ENCODE measurements at regions not wholly inside any gene's neighbourhood (a gene's known extent, or its start where the extent isn't known, plus 50 kb on each side); places are given as distances from the start of the nearest gene placed in this dataset.

- H3K9me3 Mint-ChIP-seq (ENCODE audit: insufficient read depth): no peaks in the 10 kb centered on the region
- H3K27me3 Mint-ChIP-seq: peaks cover 3% of the 10 kb centered on the region
- TF ChIP-seq EZH2 (IDR thresholded peaks at IDR 0.05; ENCODE audit: borderline replicate concordance, insufficient read depth, low read depth, low read length, poor library complexity, severe bottlenecking): no peak
- no peak for TF ChIP-seq CTCF (IDR thresholded peaks at IDR 0.05)
- H3K9me3 ChIP-seq (ENCODE audit: control extremely low read depth in 1 of 3, control insufficient read depth in 2 of 3, insufficient read depth in 1 of 3, low read length in 2 of 3): no peaks in the 10 kb centered on the region
- no peak overlapping the region for H2AFZ ChIP-seq (ENCODE audit: insufficient read depth, low read depth, low read length, poor library complexity, severe bottlenecking)
- no peaks in the 10 kb centered on the region for H3K27me3 ChIP-seq (replicated peaks in 1 of 4; ENCODE audit: control extremely low read depth in 1 of 4, control insufficient read depth in 3 of 4, insufficient read depth in 4 of 4, low read length in 3 of 4)
- ChIA-PET CTCF (no interaction called here), POLR2A (no interaction called here)
- H3K4me2 ChIP-seq (replicated peaks; ENCODE audit: low read depth, low read length, poor library complexity, severe bottlenecking): no peak overlapping the region
- H3K27ac ChIP-seq (ENCODE audit: low read length in 2 of 2): no peak overlapping the region
- ATAC-seq (ENCODE audit: low read depth) (no peak), DNase-seq (no peak)
- intact Hi-C loops (cut with micrococcal nuclease): no loop called here
- H3K4me1 Mint-ChIP-seq: no peaks in the 10 kb centered on the region
- H3K79me2 ChIP-seq (ENCODE audit: control insufficient read depth, insufficient read depth, low read length): no peaks in the 10 kb centered on the region
- no peak overlapping the region for H3K4me3 ChIP-seq (ENCODE audit: control extremely low read depth in 1 of 5, extremely low read depth in 1 of 5, insufficient read depth in 1 of 5, low read depth in 2 of 5, low read length in 4 of 5)
- no peak overlapping the region for H3K9ac ChIP-seq (ENCODE audit: low read length)
- no peaks in the 10 kb centered on the region for H3K36me3 ChIP-seq (replicated peaks in 1 of 2; ENCODE audit: control extremely low read depth in 1 of 2, control insufficient read depth in 1 of 2, extremely low read depth in 1 of 2, insufficient read depth in 2 of 2, low read length in 1 of 2)
- H3K4me1 ChIP-seq (ENCODE audit: control insufficient read depth in 2 of 2, insufficient read depth in 2 of 2, low read length in 2 of 2): no peaks in the 10 kb centered on the region
- H3K27ac Mint-ChIP-seq: no peak overlapping the region
- H4K20me1 ChIP-seq (ENCODE audit: control insufficient read depth, insufficient read depth, low read length, poor library complexity, severe bottlenecking): no peaks in the 10 kb centered on the region
- H3K4me3 Mint-ChIP-seq: no peak overlapping the region
Observed at GRCh38 chr5:57671371-57671770, 188.8 kb upstream of the ACTBL2 start.

GRCh38 chr5:57666582-57666981 lies 184.0 kb upstream of the ACTBL2 start:
- Mint-ChIP-seq H3K27me3 (peaks cover 3% of the 10 kb centered on the region), H3K27ac (no peak overlapping the region), H3K4me1 (no peaks in the 10 kb centered on the region), H3K9me3 (ENCODE audit: insufficient read depth) (no peaks in the 10 kb centered on the region), H3K4me3 (no peak overlapping the region)
- intact Hi-C loops (cut with micrococcal nuclease): no loop called here
- Histone ChIP-seq H3K4me3 (ENCODE audit: control extremely low read depth in 1 of 5, extremely low read depth in 1 of 5, insufficient read depth in 1 of 5, low read depth in 2 of 5, low read length in 4 of 5) (no peak overlapping the region), H3K9ac (ENCODE audit: low read length) (no peak overlapping the region), H4K20me1 (ENCODE audit: control insufficient read depth, insufficient read depth, low read length, poor library complexity, severe bottlenecking) (no peaks in the 10 kb centered on the region), H3K36me3 (replicated peaks in 1 of 2; ENCODE audit: control extremely low read depth in 1 of 2, control insufficient read depth in 1 of 2, extremely low read depth in 1 of 2, insufficient read depth in 2 of 2, low read length in 1 of 2) (no peaks in the 10 kb centered on the region), H3K4me1 (ENCODE audit: control insufficient read depth in 2 of 2, insufficient read depth in 2 of 2, low read length in 2 of 2) (no peaks in the 10 kb centered on the region), H3K79me2 (ENCODE audit: control insufficient read depth, insufficient read depth, low read length) (no peaks in the 10 kb centered on the region), H3K27me3 (replicated peaks in 1 of 4; ENCODE audit: control extremely low read depth in 1 of 4, control insufficient read depth in 3 of 4, insufficient read depth in 4 of 4, low read length in 3 of 4) (no peaks in the 10 kb centered on the region), H3K4me2 (replicated peaks; ENCODE audit: low read depth, low read length, poor library complexity, severe bottlenecking) (no peak overlapping the region), H3K9me3 (ENCODE audit: control extremely low read depth in 1 of 3, control insufficient read depth in 2 of 3, insufficient read depth in 1 of 3, low read length in 2 of 3) (no peaks in the 10 kb centered on the region), H2AFZ (ENCODE audit: insufficient read depth, low read depth, low read length, poor library complexity, severe bottlenecking) (no peak overlapping the region), H3K27ac (ENCODE audit: low read length in 2 of 2) (no peak overlapping the region)
- ChIA-PET CTCF (no interaction called here), POLR2A (no interaction called here)
- ATAC-seq (ENCODE audit: low read depth) (no peak), DNase-seq (no peak)
- TF ChIP-seq EZH2 (IDR thresholded peaks at IDR 0.05; ENCODE audit: borderline replicate concordance, insufficient read depth, low read depth, low read length, poor library complexity, severe bottlenecking) (no peak), CTCF (IDR thresholded peaks at IDR 0.05) (no peak)
